MM.1S (cell line): ENCODE measurements at regions not wholly inside any gene's neighbourhood (a gene's known extent, or its start where the extent isn't known, plus 50 kb on each side); places are given as distances from the start of the nearest gene placed in this dataset.

Experiments used
- DNase-seq: peaks from one replicate; pipeline ENCODE4 v3.0.0-alpha.2; 2015
- H2AFZ ChIP-seq: fragments of 300-600 bp; sonication (generic); 2 replicates; pipeline ENCODE4 v1.6.0; 2016; ENCODE audit warnings: antibody characterized with exemption, low read length
- H3F3A ChIP-seq: fragments of 300-600 bp; sonication (generic); 2 replicates; pipeline ENCODE4 v1.6.1; 2016; ENCODE audit warnings: mild to moderate bottlenecking, antibody characterized with exemption, low read length, moderate library complexity, mixed read lengths; ENCODE audit not compliant: insufficient read depth
- H3K27ac ChIP-seq: fragments of 300-600 bp; sonication (generic); 2 replicates; pipeline ENCODE4 v1.5.1; 2016; ENCODE audit warnings: mild to moderate bottlenecking, low read length
- H3K27me3 ChIP-seq: fragments of 300-600 bp; sonication (generic); replicated peaks from 2 replicates; pipeline ENCODE4 v1.6.0; 2016; ENCODE audit warnings: low read length; ENCODE audit not compliant: insufficient read depth
- H3K36me3 ChIP-seq: fragments of 300-600 bp; sonication (generic); replicated peaks from 2 replicates; pipeline ENCODE4 v1.6.1; 2016; ENCODE audit warnings: mild to moderate bottlenecking, low read length, mixed read lengths; ENCODE audit not compliant: insufficient read depth
- H3K4me1 ChIP-seq: fragments of 300-600 bp; sonication (generic); 2 replicates; pipeline ENCODE4 v1.6.1; 2016; ENCODE audit warnings: low read length, mixed read lengths
- H3K4me2 ChIP-seq: fragments of 300-600 bp; sonication (generic); 2 replicates; pipeline ENCODE4 v1.6.0; 2016; ENCODE audit warnings: low read depth, low read length
- H3K4me3 ChIP-seq: fragments of 300-600 bp; sonication (generic); 2 replicates; pipeline ENCODE4 v1.5.1; 2016; ENCODE audit warnings: low read length, mixed read lengths
- H3K79me2 ChIP-seq: fragments of 300-600 bp; sonication (generic); 2 replicates; pipeline ENCODE4 v1.6.1; 2016; ENCODE audit warnings: mixed run types, low read length, mixed read lengths
- H3K9ac ChIP-seq: fragments of 300-600 bp; sonication (generic); 2 replicates; pipeline ENCODE4 v1.6.1; 2016; ENCODE audit warnings: low read length, mixed read lengths
- H3K9me2 ChIP-seq: fragments of 300-600 bp; sonication (generic); replicated peaks from 2 replicates; pipeline ENCODE4 v1.6.1; 2016; ENCODE audit warnings: mild to moderate bottlenecking, low read length, mixed read lengths; ENCODE audit not compliant: insufficient read depth
- H3K9me3 ChIP-seq: fragments of 300-600 bp; sonication (generic); replicated peaks from 2 replicates; pipeline ENCODE4 v1.6.1; 2016; ENCODE audit warnings: mild to moderate bottlenecking, low read length, mixed read lengths; ENCODE audit not compliant: insufficient read depth
- H4K20me1 ChIP-seq: fragments of 300-600 bp; sonication (generic); 2 replicates; pipeline ENCODE4 v1.6.1; 2016; ENCODE audit warnings: mild to moderate bottlenecking, low read length, moderate library complexity, mixed read lengths; ENCODE audit not compliant: insufficient read depth
- EZH2 ChIP-seq: fragments of 300-600 bp; sonication (generic); optimal IDR thresholded peaks from 2 replicates; pipeline ENCODE3; 2017; ENCODE audit warnings: low read depth, mild to moderate bottlenecking, antibody characterized with exemption, low read length, mixed read lengths
- EZH2phosphoT487 ChIP-seq: fragments of 300-600 bp; sonication (generic); IDR thresholded peaks from 2 replicates; pipeline ENCODE4 v1.6.1; 2018; ENCODE audit warnings: antibody characterized with exemption, low read length
- TF ChIP-seq, protein P1 (sequence below): fragments of 300-600 bp; sonication (generic); IDR thresholded peaks from 2 replicates; pipeline ENCODE4 v1.5.1; 2016; ENCODE audit warnings: antibody characterized with exemption, low read length, mixed read lengths

DNA sequence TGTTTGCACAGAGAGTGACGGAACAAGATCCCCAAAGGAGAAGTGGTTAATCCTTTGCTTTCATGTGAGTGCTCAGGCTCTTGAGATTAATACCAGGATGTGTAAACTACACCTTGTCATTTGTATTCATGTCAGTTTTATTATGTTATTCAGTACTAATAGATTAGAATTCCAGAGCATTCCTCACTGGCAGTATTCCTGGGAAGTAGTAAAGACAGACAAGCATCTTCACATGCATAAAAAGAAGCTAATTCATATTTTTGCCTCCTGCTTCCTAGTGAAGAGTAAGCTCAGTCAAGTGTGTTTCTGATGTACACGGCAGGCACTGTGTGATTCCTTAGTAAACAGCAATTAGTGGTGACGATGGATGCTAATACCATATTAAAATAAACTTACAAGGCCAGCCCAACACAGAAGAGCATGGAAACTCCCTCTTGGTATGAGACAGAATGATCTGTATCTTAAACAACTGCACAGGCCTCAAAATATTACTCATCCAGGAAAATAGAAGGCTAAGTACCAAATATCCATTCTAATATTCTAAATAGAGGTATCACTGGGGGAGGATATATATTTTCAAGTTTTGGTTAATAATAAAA lies 336.8 kb upstream of the MCTP2 start:
- TF ChIP-seq, protein P1, sequence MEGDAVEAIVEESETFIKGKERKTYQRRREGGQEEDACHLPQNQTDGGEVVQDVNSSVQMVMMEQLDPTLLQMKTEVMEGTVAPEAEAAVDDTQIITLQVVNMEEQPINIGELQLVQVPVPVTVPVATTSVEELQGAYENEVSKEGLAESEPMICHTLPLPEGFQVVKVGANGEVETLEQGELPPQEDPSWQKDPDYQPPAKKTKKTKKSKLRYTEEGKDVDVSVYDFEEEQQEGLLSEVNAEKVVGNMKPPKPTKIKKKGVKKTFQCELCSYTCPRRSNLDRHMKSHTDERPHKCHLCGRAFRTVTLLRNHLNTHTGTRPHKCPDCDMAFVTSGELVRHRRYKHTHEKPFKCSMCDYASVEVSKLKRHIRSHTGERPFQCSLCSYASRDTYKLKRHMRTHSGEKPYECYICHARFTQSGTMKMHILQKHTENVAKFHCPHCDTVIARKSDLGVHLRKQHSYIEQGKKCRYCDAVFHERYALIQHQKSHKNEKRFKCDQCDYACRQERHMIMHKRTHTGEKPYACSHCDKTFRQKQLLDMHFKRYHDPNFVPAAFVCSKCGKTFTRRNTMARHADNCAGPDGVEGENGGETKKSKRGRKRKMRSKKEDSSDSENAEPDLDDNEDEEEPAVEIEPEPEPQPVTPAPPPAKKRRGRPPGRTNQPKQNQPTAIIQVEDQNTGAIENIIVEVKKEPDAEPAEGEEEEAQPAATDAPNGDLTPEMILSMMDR = no peak
- TF ChIP-seq EZH2phosphoT487 (no peak), EZH2 (no peak)
- DNase-seq = no peak
- H3K9ac ChIP-seq = no peak overlapping the region
- no peak overlapping the region for H3K4me2 ChIP-seq
- no peaks in the 10 kb centered on the region for H4K20me1 ChIP-seq
- no peaks in the 10 kb centered on the region for H3K9me3 ChIP-seq
- no peak overlapping the region for H2AFZ ChIP-seq
- H3K27me3 ChIP-seq = no peaks in the 10 kb centered on the region
- no peaks in the 10 kb centered on the region for H3F3A ChIP-seq
- H3K9me2 ChIP-seq = no peaks in the 10 kb centered on the region
- H3K4me3 ChIP-seq = no peak overlapping the region
- H3K4me1 ChIP-seq = no peaks in the 10 kb centered on the region
- no peak overlapping the region for H3K27ac ChIP-seq
- H3K79me2 ChIP-seq = no peaks in the 10 kb centered on the region
- H3K36me3 ChIP-seq = no peaks in the 10 kb centered on the region

- Histone ChIP-seq H3K27ac (no peak overlapping the region), H3K27me3 (no peaks in the 10 kb centered on the region), H3K36me3 (no peaks in the 10 kb centered on the region), H3F3A (no peaks in the 10 kb centered on the region), H3K9ac (no peak overlapping the region), H3K9me3 (no peaks in the 10 kb centered on the region), H3K4me2 (no peak overlapping the region), H2AFZ (no peak overlapping the region), H3K79me2 (no peaks in the 10 kb centered on the region), H3K4me1 (no peaks in the 10 kb centered on the region), H3K9me2 (no peaks in the 10 kb centered on the region), H4K20me1 (no peaks in the 10 kb centered on the region), H3K4me3 (no peak overlapping the region)
- TF ChIP-seq, protein P1 = no peak
- TF ChIP-seq EZH2 = no peak
- no peak for TF ChIP-seq EZH2phosphoT487
- no peak for DNase-seq
Measured at GRCh38 chr15:93887151-93887550, 344.2 kb upstream of the MCTP2 start.

- Histone ChIP-seq H3K79me2 (no peaks in the 10 kb centered on the region), H3K4me3 (no peak overlapping the region), H2AFZ (no peak overlapping the region), H3F3A (peaks cover 4% of the 10 kb centered on the region; the same call in 1 of the 2 replicates), H3K27ac (no peak overlapping the region), H3K9me2 (no peaks in the 10 kb centered on the region), H3K36me3 (no peaks in the 10 kb centered on the region), H4K20me1 (no peaks in the 10 kb centered on the region), H3K4me2 (0 out of 2 replicates have a peak overlapping the region, but pooled peaks have one; percentile 0), H3K9ac (no peak overlapping the region), H3K27me3 (no peaks in the 10 kb centered on the region), H3K4me1 (peaks cover 5% of the 10 kb centered on the region), H3K9me3 (no peaks in the 10 kb centered on the region)
- no peak for DNase-seq
- TF ChIP-seq, protein P1 = no peak
- TF ChIP-seq EZH2phosphoT487 (no peak), EZH2 (no peak)
Measured at GRCh38 chr15:93882779-93883178, 348.6 kb upstream of the MCTP2 start.
